ENCODE measurements at regions not wholly inside any gene's neighbourhood (a gene's known extent, or its start where the extent isn't known, plus 50 kb on each side); places are given as distances from the start of the nearest gene placed in this dataset.

DNA sequence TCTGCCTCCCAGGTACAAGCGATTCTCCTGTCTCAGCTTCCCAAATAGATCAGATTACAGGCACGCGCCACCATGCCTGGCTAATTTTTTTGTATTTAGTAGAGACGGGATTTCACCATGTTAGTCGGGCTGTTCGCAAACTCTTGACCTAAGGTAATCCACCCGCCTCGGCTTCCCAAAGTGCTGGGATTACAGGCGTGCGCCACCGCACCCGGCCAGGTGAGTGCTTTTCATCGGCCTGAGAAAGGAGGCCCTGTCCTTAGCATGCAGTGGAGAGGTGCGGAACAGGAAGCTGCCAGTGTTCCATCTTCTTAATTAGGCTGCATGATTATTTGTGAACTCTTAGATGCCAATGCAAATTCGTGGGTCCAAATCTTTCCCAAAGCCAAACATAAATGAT lies 125.7 kb upstream of the THSD7B start:
- TF ChIP-seq CTCF (IDR thresholded peaks at IDR 0.05; ENCODE audit: poor library complexity, severe bottlenecking) (no peak), TAF1 (IDR thresholded peaks at IDR 0.05; ENCODE audit: low read depth) (no peak), EP300 (conservative IDR thresholded peaks at IDR 0.05; ENCODE audit: poor library complexity, severe bottlenecking) (no peak), SMC3 (conservative IDR thresholded peaks at IDR 0.05; ENCODE audit: poor library complexity) (no peak), RAD21 (conservative IDR thresholded peaks at IDR 0.05) (no peak), POLR2AphosphoS5 (IDR thresholded peaks at IDR 0.05) (no peak), MXI1 (conservative IDR thresholded peaks at IDR 0.05; ENCODE audit: poor library complexity, severe bottlenecking) (no peak), EZH2 (IDR thresholded peaks at IDR 0.05; ENCODE audit: borderline replicate concordance, insufficient read depth, low read length, poor library complexity, severe bottlenecking) (no peak)
- TF ChIP-seq, protein P1, sequence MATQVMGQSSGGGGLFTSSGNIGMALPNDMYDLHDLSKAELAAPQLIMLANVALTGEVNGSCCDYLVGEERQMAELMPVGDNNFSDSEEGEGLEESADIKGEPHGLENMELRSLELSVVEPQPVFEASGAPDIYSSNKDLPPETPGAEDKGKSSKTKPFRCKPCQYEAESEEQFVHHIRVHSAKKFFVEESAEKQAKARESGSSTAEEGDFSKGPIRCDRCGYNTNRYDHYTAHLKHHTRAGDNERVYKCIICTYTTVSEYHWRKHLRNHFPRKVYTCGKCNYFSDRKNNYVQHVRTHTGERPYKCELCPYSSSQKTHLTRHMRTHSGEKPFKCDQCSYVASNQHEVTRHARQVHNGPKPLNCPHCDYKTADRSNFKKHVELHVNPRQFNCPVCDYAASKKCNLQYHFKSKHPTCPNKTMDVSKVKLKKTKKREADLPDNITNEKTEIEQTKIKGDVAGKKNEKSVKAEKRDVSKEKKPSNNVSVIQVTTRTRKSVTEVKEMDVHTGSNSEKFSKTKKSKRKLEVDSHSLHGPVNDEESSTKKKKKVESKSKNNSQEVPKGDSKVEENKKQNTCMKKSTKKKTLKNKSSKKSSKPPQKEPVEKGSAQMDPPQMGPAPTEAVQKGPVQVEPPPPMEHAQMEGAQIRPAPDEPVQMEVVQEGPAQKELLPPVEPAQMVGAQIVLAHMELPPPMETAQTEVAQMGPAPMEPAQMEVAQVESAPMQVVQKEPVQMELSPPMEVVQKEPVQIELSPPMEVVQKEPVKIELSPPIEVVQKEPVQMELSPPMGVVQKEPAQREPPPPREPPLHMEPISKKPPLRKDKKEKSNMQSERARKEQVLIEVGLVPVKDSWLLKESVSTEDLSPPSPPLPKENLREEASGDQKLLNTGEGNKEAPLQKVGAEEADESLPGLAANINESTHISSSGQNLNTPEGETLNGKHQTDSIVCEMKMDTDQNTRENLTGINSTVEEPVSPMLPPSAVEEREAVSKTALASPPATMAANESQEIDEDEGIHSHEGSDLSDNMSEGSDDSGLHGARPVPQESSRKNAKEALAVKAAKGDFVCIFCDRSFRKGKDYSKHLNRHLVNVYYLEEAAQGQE (IDR thresholded peaks at IDR 0.05; ENCODE audit: borderline replicate concordance): no peak
- Histone ChIP-seq H3K27me3 (ENCODE audit: insufficient read depth, low read depth, low read length) (no peaks in the 10 kb centered on the region), H4K20me1 (ENCODE audit: insufficient read depth) (no peaks in the 10 kb centered on the region), H3K36me3 (ENCODE audit: insufficient read depth, low read length) (no peaks in the 10 kb centered on the region), H3K9me3 (ENCODE audit: low read length) (no peaks in the 10 kb centered on the region), H3K4me3 (ENCODE audit: low read length) (no peak overlapping the region), H3F3A (ENCODE audit: insufficient read depth, low read length, poor library complexity, severe bottlenecking) (no peaks in the 10 kb centered on the region), H3K4me2 (ENCODE audit: low read length) (no peak overlapping the region), H3K79me2 (replicated peaks; ENCODE audit: insufficient read depth, low read length) (no peaks in the 10 kb centered on the region), H3K27ac (ENCODE audit: low read length) (no peak overlapping the region), H3K9me2 (ENCODE audit: insufficient read depth, low read length) (no peaks in the 10 kb centered on the region), H3K9ac (ENCODE audit: low read length) (no peak overlapping the region), H2AFZ (ENCODE audit: low read depth, low read length) (no peak overlapping the region)

DNA sequence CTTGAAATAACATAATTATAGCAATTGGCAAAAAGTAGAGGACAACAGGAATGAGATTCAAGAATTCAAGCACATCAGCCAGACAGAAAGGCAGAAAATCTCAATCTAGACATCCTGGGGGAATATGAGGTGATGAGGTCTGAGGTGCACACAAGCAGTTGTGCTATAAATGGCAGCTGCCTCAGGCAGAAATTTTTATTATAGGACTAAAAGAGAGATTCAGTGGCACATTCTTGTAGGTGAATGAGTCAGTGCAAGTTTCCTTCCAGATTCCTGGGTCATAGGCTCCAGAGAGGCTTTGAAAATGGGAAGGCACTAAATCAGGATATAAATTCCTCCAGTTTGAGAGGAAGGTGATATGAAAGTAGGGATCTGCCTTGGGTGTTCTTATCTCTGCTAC lies 127.2 kb upstream of the THSD7B start:
- H3K36me3 ChIP-seq (ENCODE audit: insufficient read depth, low read length): no peaks in the 10 kb centered on the region
- peak; percentile 22 for TF ChIP-seq POLR2AphosphoS5 (IDR thresholded peaks at IDR 0.05)
- TF ChIP-seq RAD21 (conservative IDR thresholded peaks at IDR 0.05): no peak
- no peak for TF ChIP-seq SMC3 (conservative IDR thresholded peaks at IDR 0.05; ENCODE audit: poor library complexity)
- TF ChIP-seq, protein P1 (IDR thresholded peaks at IDR 0.05; ENCODE audit: borderline replicate concordance): no peak
- no peak for TF ChIP-seq MXI1 (conservative IDR thresholded peaks at IDR 0.05; ENCODE audit: poor library complexity, severe bottlenecking)
- TF ChIP-seq EZH2 (IDR thresholded peaks at IDR 0.05; ENCODE audit: borderline replicate concordance, insufficient read depth, low read length, poor library complexity, severe bottlenecking): no peak
- peak; percentile 34 for TF ChIP-seq EP300 (conservative IDR thresholded peaks at IDR 0.05; ENCODE audit: poor library complexity, severe bottlenecking)
- TF ChIP-seq CTCF (IDR thresholded peaks at IDR 0.05; ENCODE audit: poor library complexity, severe bottlenecking): no peak
- TF ChIP-seq TAF1 (IDR thresholded peaks at IDR 0.05; ENCODE audit: low read depth): no peak
- no peaks in the 10 kb centered on the region for H3K9me2 ChIP-seq (ENCODE audit: insufficient read depth, low read length)
- no peaks in the 10 kb centered on the region for H3K79me2 ChIP-seq (replicated peaks; ENCODE audit: insufficient read depth, low read length)
- peak overlapping the region; percentile 31 for H3K4me3 ChIP-seq (ENCODE audit: low read length)
- no peaks in the 10 kb centered on the region for H4K20me1 ChIP-seq (ENCODE audit: insufficient read depth)
- H3K9ac ChIP-seq (ENCODE audit: low read length): no peak overlapping the region
- H3K27ac ChIP-seq (ENCODE audit: low read length): peak overlapping the region; percentile 23
- no peak overlapping the region for H2AFZ ChIP-seq (ENCODE audit: low read depth, low read length)
- peak overlapping the region; percentile 2 for H3K4me2 ChIP-seq (ENCODE audit: low read length)
- H3K27me3 ChIP-seq (ENCODE audit: insufficient read depth, low read depth, low read length): no peaks in the 10 kb centered on the region
- H3F3A ChIP-seq (ENCODE audit: insufficient read depth, low read length, poor library complexity, severe bottlenecking): no peaks in the 10 kb centered on the region
- no peaks in the 10 kb centered on the region for H3K9me3 ChIP-seq (ENCODE audit: low read length)

Measured in neural cell (in vitro differentiated cells).